PC-9 (cell line): ENCODE measurements at regions not wholly inside any gene's neighbourhood (a gene's known extent, or its start where the extent isn't known, plus 50 kb on each side); places are given as distances from the start of the nearest gene placed in this dataset.

ENCODE experiments used
- CTCF ChIP-seq: fragments of 200-600 bp; sonication (generic); conservative IDR thresholded peaks from 2 replicates; pipeline ENCODE4 v1.6.1; 2017; ENCODE audit warnings: mixed run types, antibody characterized with exemption, mild to moderate bottlenecking, moderate library complexity
- EZH2 ChIP-seq: fragments of 200-600 bp; sonication (generic); IDR thresholded peaks from 2 replicates; pipeline ENCODE4 v1.8.0; 2017; ENCODE audit warnings: antibody characterized with exemption, low read depth

GRCh38 chr12:32053881-32054624 lies 52.6 kb upstream of the BICD1 start:
- TF ChIP-seq CTCF (no peak), EZH2 (no peak)
